B cell (primary cell): ENCODE measurements at regions not wholly inside any gene's neighbourhood (a gene's known extent, or its start where the extent isn't known, plus 50 kb on each side); places are given as distances from the start of the nearest gene placed in this dataset.

Source experiments
- ATAC-seq: fragments of 200-7000 bp; cut with Tn5 transposase; one replicate; pipeline ENCODE4 v1.10.0; 2021; ENCODE audit warnings: low read depth, mild to moderate bottlenecking, moderate number of reproducible peaks, moderate library complexity
- CTCF ChIA-PET: fragments of 350-600 bp; sonication (Branson Sonifier 250); formaldehyde crosslinking; loops from one replicate; lab custom pipeline; 2021; ENCODE audit warnings: antibody characterized with exemption, inconsistent platforms; lab: Charles Lee
- POLR2A ChIA-PET: fragments of 350-600 bp; sonication (Branson Sonifier 250); formaldehyde crosslinking; loops from one replicate; lab custom pipeline; 2021; ENCODE audit warnings: antibody characterized with exemption; lab: Charles Lee
- DNase-seq: peaks from one replicate; pipeline ENCODE4 v3.0.0; 2013
- H2AFZ ChIP-seq: 2 replicates; pipeline ENCODE4 v1.6.1; 2012; ENCODE audit warnings: mild to moderate bottlenecking, low read depth, low read length; ENCODE audit not compliant: insufficient read depth, poor library complexity, severe bottlenecking
- H3K27ac ChIP-seq, 2 donors: 1 replicate in 1 of 2; 2 replicates in 1 of 2; pipeline ENCODE4 v1.5.1; 2012 to 2013; ENCODE audit warnings: low read length in 2 of 2, mild to moderate bottlenecking in 2 of 2, moderate library complexity in 1 of 2
- H3K27me3 ChIP-seq, 4 experiments: fragments of 200-600 bp in 1 of 4; sonication (generic) in 1 of 4; replicated peaks in 1 of 4; 1 replicate in 2 of 4; 2 replicates in 2 of 4; pipeline versions ENCODE4 v1.6.1 to v1.7.0; 2013 to 2016; ENCODE audit warnings: low read length in 3 of 4, mild to moderate bottlenecking in 2 of 4, mixed read lengths in 1 of 4, moderate library complexity in 1 of 4; ENCODE audit not compliant: insufficient read depth in 4 of 4, control insufficient read depth in 3 of 4; ENCODE audit errors: control extremely low read depth in 1 of 4
- H3K36me3 ChIP-seq, 2 experiments: replicated peaks in 1 of 2; 1 replicate in 1 of 2; 2 replicates in 1 of 2; pipeline versions ENCODE4 v1.6.1 to v1.7.1; 2013; ENCODE audit warnings: low read length in 1 of 2; ENCODE audit not compliant: insufficient read depth in 2 of 2, control insufficient read depth in 1 of 2; ENCODE audit errors: control extremely low read depth in 1 of 2, extremely low read depth in 1 of 2
- H3K4me1 ChIP-seq, 2 donors: fragments of 200-600 bp in 1 of 2; sonication (generic) in 1 of 2; 1 replicate in 1 of 2; 2 replicates in 1 of 2; pipeline versions ENCODE4 v1.5.1 to v1.6.1; 2013 to 2017; ENCODE audit warnings: low read length in 2 of 2; ENCODE audit not compliant: control insufficient read depth in 2 of 2, insufficient read depth in 2 of 2
- H3K4me2 ChIP-seq: replicated peaks from 2 replicates; pipeline ENCODE3; 2012; ENCODE audit warnings: mild to moderate bottlenecking, low read depth, low read length; ENCODE audit not compliant: poor library complexity, severe bottlenecking
- H3K4me3 ChIP-seq, 5 experiments: fragments of 200-600 bp in 1 of 5; sonication (generic) in 1 of 5; 1 replicate in 3 of 5; 2 replicates in 2 of 5; pipeline versions ENCODE4 v1.5.1 to v1.7.0; 2011 to 2016; ENCODE audit warnings: low read length in 4 of 5, mild to moderate bottlenecking in 4 of 5, low read depth in 2 of 5, control low read depth in 1 of 5, moderate library complexity in 1 of 5; ENCODE audit not compliant: insufficient read depth in 1 of 5; ENCODE audit errors: control extremely low read depth in 1 of 5, extremely low read depth in 1 of 5
- H3K79me2 ChIP-seq: fragments of 200-600 bp; sonication (generic); one replicate; pipeline ENCODE4 v1.6.0; 2016; ENCODE audit warnings: low read length; ENCODE audit not compliant: control insufficient read depth, insufficient read depth
- H3K9ac ChIP-seq: fragments of 200-600 bp; sonication (generic); 2 replicates; pipeline ENCODE4 v1.6.1; 2017; ENCODE audit warnings: mild to moderate bottlenecking, low read length, moderate library complexity
- H3K9me3 ChIP-seq, 3 donors: one replicate each; pipeline versions ENCODE4 v1.6.1 to v1.7.1; 2013; ENCODE audit warnings: low read length in 2 of 3; ENCODE audit not compliant: control insufficient read depth in 2 of 3, insufficient read depth in 1 of 3; ENCODE audit errors: control extremely low read depth in 1 of 3
- H4K20me1 ChIP-seq: 2 replicates; pipeline ENCODE4 v1.6.0; 2012; ENCODE audit warnings: mild to moderate bottlenecking, low read length; ENCODE audit not compliant: insufficient read depth, control insufficient read depth, poor library complexity, severe bottlenecking
- H3K27ac Mint-ChIP-seq: one replicate; pipeline ENCODE4 v1.8.0; 2021; ENCODE audit warnings: mixed read lengths
- H3K27me3 Mint-ChIP-seq: one replicate; pipeline ENCODE4 v1.8.0; 2021; ENCODE audit warnings: mixed read lengths
- H3K4me1 Mint-ChIP-seq: one replicate; pipeline ENCODE4 v1.8.0; 2021; ENCODE audit warnings: mixed read lengths
- H3K4me3 Mint-ChIP-seq: one replicate; pipeline ENCODE4 v1.8.0; 2021; ENCODE audit warnings: mixed read lengths
- H3K9me3 Mint-ChIP-seq: one replicate; pipeline ENCODE4 v1.8.0; 2022; ENCODE audit warnings: mixed read lengths; ENCODE audit not compliant: insufficient read depth
- EZH2 ChIP-seq: IDR thresholded peaks from 2 replicates; pipeline ENCODE4 v1.6.1; 2012; ENCODE audit warnings: borderline replicate concordance, low read depth, mild to moderate bottlenecking, moderate library complexity, low read length; ENCODE audit not compliant: insufficient read depth, poor library complexity, severe bottlenecking
- WGBS: methylation state at CpG from one replicate; pipeline ENCODE4 v1.1.5; 2013; ENCODE audit warnings: missing lambda C conversion rate; ENCODE audit not compliant: insufficient coverage; 5-methylcytosine and 5-hydroxymethylcytosine counted together
- intact Hi-C: fragments of 100-400 bp; cut with micrococcal nuclease; formaldehyde crosslinking; loops from one replicate; pipeline ENCODE4 v1.10.0; 2022
- TF ChIP-seq, protein P1 (sequence below): fragments of 200-600 bp; IDR thresholded peaks from one replicate; pipeline ENCODE4 v1.8.0; 2022; ENCODE audit warnings: antibody characterized with exemption, mild to moderate bottlenecking

DNA sequence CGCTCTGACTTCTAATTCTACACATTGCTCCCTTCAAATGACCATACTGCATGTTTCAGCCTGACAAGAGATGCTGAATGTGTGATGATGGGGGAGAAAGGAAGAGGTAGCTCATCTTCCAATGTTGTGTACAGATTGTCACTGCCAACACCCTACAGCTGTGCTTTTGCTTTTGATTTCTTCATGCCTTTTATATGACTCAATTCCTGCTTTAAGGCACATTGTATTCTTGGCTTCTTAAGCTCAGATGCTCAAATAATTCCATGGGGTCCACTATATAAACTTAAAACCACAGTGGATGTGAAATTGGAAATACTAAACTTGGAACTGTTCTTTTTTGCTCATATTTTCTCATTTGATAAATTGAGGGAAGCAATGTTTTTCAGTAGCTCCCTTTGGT is 183.2 kb upstream of the WDFY3 start:
- no peak overlapping the region for H2AFZ ChIP-seq
- CTCF ChIA-PET: interaction anchor here (0.8 to 11.3 kb wide), 9 partner anchors 22 to 895 kb away, joined by 3 to 148 read pairs (median 5); no protein-coding TSS in a partner anchor

DNA sequence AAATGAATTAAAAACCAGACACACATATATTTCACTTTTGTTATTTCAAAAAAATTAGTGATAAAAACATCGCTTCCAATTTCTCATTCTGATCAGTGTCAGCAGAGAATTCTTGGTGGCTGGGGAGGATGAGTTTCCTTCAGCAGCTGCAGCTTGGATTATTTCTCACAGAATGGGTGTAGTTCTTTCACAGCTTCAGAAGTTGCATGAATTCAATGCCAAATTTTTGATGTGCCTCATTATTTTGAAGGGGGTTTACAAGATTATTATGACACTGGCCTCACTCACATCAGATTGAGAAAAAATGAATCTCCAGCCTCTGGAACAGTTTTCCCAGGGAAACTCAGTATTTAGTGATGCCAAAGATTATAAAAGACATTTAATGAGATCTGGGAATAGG is 184.9 kb upstream of the WDFY3 start:
- intact Hi-C loops: no loop called here
- TF ChIP-seq, protein P1, sequence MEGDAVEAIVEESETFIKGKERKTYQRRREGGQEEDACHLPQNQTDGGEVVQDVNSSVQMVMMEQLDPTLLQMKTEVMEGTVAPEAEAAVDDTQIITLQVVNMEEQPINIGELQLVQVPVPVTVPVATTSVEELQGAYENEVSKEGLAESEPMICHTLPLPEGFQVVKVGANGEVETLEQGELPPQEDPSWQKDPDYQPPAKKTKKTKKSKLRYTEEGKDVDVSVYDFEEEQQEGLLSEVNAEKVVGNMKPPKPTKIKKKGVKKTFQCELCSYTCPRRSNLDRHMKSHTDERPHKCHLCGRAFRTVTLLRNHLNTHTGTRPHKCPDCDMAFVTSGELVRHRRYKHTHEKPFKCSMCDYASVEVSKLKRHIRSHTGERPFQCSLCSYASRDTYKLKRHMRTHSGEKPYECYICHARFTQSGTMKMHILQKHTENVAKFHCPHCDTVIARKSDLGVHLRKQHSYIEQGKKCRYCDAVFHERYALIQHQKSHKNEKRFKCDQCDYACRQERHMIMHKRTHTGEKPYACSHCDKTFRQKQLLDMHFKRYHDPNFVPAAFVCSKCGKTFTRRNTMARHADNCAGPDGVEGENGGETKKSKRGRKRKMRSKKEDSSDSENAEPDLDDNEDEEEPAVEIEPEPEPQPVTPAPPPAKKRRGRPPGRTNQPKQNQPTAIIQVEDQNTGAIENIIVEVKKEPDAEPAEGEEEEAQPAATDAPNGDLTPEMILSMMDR: no peak
- TF ChIP-seq EZH2: no peak
- DNase-seq (no peak), ATAC-seq (no peak)
- Mint-ChIP-seq H3K9me3 (no peaks in the 10 kb centered on the region), H3K27ac (no peak overlapping the region), H3K4me1 (peaks cover 3% of the 10 kb centered on the region), H3K27me3 (peaks cover 2% of the 10 kb centered on the region), H3K4me3 (no peak overlapping the region)
- H3K27me3 ChIP-seq: no peaks in the 10 kb centered on the region
- no peak overlapping the region for H3K27ac ChIP-seq
- H3K4me3 ChIP-seq: no peak overlapping the region
- no peaks in the 10 kb centered on the region for H3K79me2 ChIP-seq
- no peak overlapping the region for H2AFZ ChIP-seq
- no peaks in the 10 kb centered on the region for H3K9me3 ChIP-seq
- no CpG with 5 or more reads among the region's 1 CpG for WGBS
- no peaks in the 10 kb centered on the region for H4K20me1 ChIP-seq
- H3K9ac ChIP-seq: no peak overlapping the region
- no peaks in the 10 kb centered on the region for H3K36me3 ChIP-seq
- ChIA-PET POLR2A (no interaction called here), CTCF (interaction anchor here (7.4 to 11.3 kb wide), 2 partner anchors 595 to 645 kb away, joined by 54 to 148 read pairs; no protein-coding TSS in a partner anchor)
- H3K4me1 ChIP-seq: peaks cover 0 to 2% of the 10 kb centered on the region in 2 donors
- no peak overlapping the region for H3K4me2 ChIP-seq

More for the DNA sequence above, 183.2 kb upstream of the WDFY3 start:
- H3K4me1 Mint-ChIP-seq: peaks cover 3% of the 10 kb centered on the region
- H3K4me1 ChIP-seq: peaks cover 0 to 2% of the 10 kb centered on the region in 2 donors
- no peaks in the 10 kb centered on the region for H4K20me1 ChIP-seq
- no peak overlapping the region for H3K27ac Mint-ChIP-seq
- no CpG with 5 or more reads among the region's 1 CpG for WGBS
- H3K4me3 Mint-ChIP-seq: no peak overlapping the region
- intact Hi-C loops: no loop called here
- H3K4me3 ChIP-seq: no peak overlapping the region
- no peak for TF ChIP-seq EZH2
- TF ChIP-seq, protein P1: no peak
- H3K36me3 ChIP-seq: no peaks in the 10 kb centered on the region
- POLR2A ChIA-PET: no interaction called here
- no peak overlapping the region for H3K27ac ChIP-seq
- peaks cover 2% of the 10 kb centered on the region for H3K27me3 Mint-ChIP-seq
- H3K9ac ChIP-seq: no peak overlapping the region
- no peaks in the 10 kb centered on the region for H3K9me3 Mint-ChIP-seq
- ATAC-seq (no peak), DNase-seq (no peak)
- H3K4me2 ChIP-seq: no peak overlapping the region
- H3K27me3 ChIP-seq: no peaks in the 10 kb centered on the region
- H3K79me2 ChIP-seq: no peaks in the 10 kb centered on the region
- H3K9me3 ChIP-seq: no peaks in the 10 kb centered on the region
